ENCODE measurements at regions not wholly inside any gene's neighbourhood (a gene's known extent, or its start where the extent isn't known, plus 50 kb on each side); places are given as distances from the start of the nearest gene placed in this dataset.

GRCh38 chr13:61728471-61728870 is 312.8 kb upstream of the PCDH20 start:
- Mint-ChIP-seq H3K27me3 (ENCODE audit: insufficient read depth) (no peaks in the 10 kb centered on the region), H3K4me3 (no peak overlapping the region), H3K27ac (no peak overlapping the region), H3K4me1 (ENCODE audit: low read depth) (no peaks in the 10 kb centered on the region), H3K9me3 (peaks cover 7% of the 10 kb centered on the region), H3K36me3 (ENCODE audit: low read depth) (no peaks in the 10 kb centered on the region)
- intact Hi-C loops (cut with micrococcal nuclease), result no loop called here
- no peak for DNase-seq (ENCODE audit: low spot score)

GRCh38 chr13:61727767-61728166 is 312.1 kb upstream of the PCDH20 start:
- intact Hi-C loops (cut with micrococcal nuclease), result no loop called here
- no peaks in the 10 kb centered on the region for H3K27me3 Mint-ChIP-seq (ENCODE audit: insufficient read depth)

GRCh38 chr13:61725806-61726205 is 310.2 kb upstream of the PCDH20 start:
- Mint-ChIP-seq H3K9me3 (peaks cover 15% of the 10 kb centered on the region), H3K27me3 (ENCODE audit: insufficient read depth) (no peaks in the 10 kb centered on the region), H3K4me1 (ENCODE audit: low read depth) (no peaks in the 10 kb centered on the region), H3K36me3 (ENCODE audit: low read depth) (no peaks in the 10 kb centered on the region), H3K4me3 (no peak overlapping the region), H3K27ac (no peak overlapping the region)
- no peak for DNase-seq (ENCODE audit: low spot score)
- intact Hi-C loops (cut with micrococcal nuclease), result no loop called here

More at GRCh38 chr13:61727767-61728166, 312.1 kb upstream of the PCDH20 start:
- Mint-ChIP-seq H3K36me3 (ENCODE audit: low read depth) (no peaks in the 10 kb centered on the region), H3K4me3 (no peak overlapping the region), H3K9me3 (peaks cover 12% of the 10 kb centered on the region), H3K27ac (no peak overlapping the region), H3K4me1 (ENCODE audit: low read depth) (no peaks in the 10 kb centered on the region)
- DNase-seq (ENCODE audit: low spot score), result no peak

GRCh38 chr13:61722119-61722518 is 306.5 kb upstream of the PCDH20 start:
- no peaks in the 10 kb centered on the region for H3K36me3 Mint-ChIP-seq (ENCODE audit: low read depth)
- H3K9me3 Mint-ChIP-seq, result peaks cover 22% of the 10 kb centered on the region
- no peaks in the 10 kb centered on the region for H3K27me3 Mint-ChIP-seq (ENCODE audit: insufficient read depth)
- no peaks in the 10 kb centered on the region for H3K4me1 Mint-ChIP-seq (ENCODE audit: low read depth)
- intact Hi-C loops (cut with micrococcal nuclease), result no loop called here
- H3K27ac Mint-ChIP-seq, result no peak overlapping the region
- no peak for DNase-seq (ENCODE audit: low spot score)
- no peak overlapping the region for H3K4me3 Mint-ChIP-seq

DNA sequence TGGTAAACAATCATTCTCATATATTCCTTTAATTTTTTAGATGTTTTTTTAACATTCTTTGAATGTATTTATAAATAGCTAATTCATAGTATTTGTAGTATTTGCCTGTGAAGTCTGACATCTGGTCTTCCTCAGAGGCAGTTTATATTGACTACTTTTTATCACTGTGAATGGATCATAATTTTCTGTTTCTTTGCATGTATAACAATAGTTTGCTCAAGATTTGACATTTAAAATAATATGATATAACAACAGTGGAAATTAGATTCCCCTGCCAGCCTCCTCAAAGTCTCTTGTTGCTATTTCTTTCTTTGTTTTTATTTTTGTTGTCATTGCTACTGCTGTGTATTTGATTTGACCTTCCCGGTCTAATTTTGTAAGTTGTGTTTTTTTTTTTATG is 297.0 kb upstream of the PCDH20 start:
- Mint-ChIP-seq H3K9me3 (peaks cover 4% of the 10 kb centered on the region), H3K36me3 (ENCODE audit: low read depth) (no peaks in the 10 kb centered on the region), H3K27ac (no peak overlapping the region), H3K27me3 (ENCODE audit: insufficient read depth) (no peaks in the 10 kb centered on the region), H3K4me3 (no peak overlapping the region), H3K4me1 (ENCODE audit: low read depth) (no peaks in the 10 kb centered on the region)
- DNase-seq (ENCODE audit: low spot score), result no peak
- intact Hi-C loops (cut with micrococcal nuclease), result no loop called here

DNA sequence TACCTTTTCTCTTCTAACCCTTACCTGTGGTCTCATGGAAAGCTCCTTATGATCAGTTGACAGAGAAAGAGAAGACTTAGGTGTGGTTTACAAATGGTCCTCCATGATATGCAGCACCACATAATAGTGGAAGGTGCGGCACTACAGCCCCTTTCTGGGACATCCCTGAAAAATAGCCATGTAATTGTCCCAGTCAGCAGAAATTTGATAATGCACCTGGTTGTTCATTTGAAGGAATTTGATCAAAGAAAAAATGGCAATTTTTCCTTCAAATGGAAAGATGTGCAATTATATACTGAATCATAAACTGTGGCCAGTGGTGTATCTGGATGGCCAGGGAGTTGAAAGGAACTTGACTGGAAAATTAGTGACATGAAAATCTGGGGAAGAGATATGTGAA is 293.6 kb upstream of the PCDH20 start:
- DNase-seq (ENCODE audit: low spot score), result no peak
- no peak overlapping the region for H3K4me3 Mint-ChIP-seq
- no peaks in the 10 kb centered on the region for H3K27me3 Mint-ChIP-seq (ENCODE audit: insufficient read depth)
- peaks cover 17% of the 10 kb centered on the region for H3K9me3 Mint-ChIP-seq
- H3K4me1 Mint-ChIP-seq (ENCODE audit: low read depth), result no peaks in the 10 kb centered on the region
- intact Hi-C loops (cut with micrococcal nuclease), result no loop called here
- H3K36me3 Mint-ChIP-seq (ENCODE audit: low read depth), result no peaks in the 10 kb centered on the region
- no peak overlapping the region for H3K27ac Mint-ChIP-seq

DNA sequence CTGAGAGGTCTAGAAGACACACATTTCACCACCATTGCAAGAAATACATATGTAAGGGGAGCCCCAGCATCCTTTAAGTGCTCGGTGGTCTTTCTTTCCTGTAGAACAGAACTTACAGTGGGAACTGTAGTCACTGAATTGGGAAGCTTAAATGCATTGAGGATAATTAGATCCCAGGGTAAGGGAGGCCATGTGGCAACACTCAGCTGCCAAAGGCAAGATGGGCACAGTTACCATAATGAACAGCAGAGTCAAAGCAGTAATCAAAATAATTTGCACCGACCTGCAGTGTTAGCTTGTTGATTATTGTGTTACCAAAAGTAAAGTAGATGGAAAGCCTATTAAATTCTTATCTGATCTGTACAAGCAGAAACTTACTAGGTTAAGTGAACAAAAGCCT is 291.2 kb upstream of the PCDH20 start:
- H3K36me3 Mint-ChIP-seq (ENCODE audit: low read depth), result no peaks in the 10 kb centered on the region
- no peak for DNase-seq (ENCODE audit: low spot score)
- H3K4me1 Mint-ChIP-seq (ENCODE audit: low read depth), result no peaks in the 10 kb centered on the region
- peaks cover 25% of the 10 kb centered on the region for H3K9me3 Mint-ChIP-seq
- intact Hi-C loops (cut with micrococcal nuclease), result no loop called here
- H3K27ac Mint-ChIP-seq, result no peak overlapping the region
- H3K27me3 Mint-ChIP-seq (ENCODE audit: insufficient read depth), result no peaks in the 10 kb centered on the region
- H3K4me3 Mint-ChIP-seq, result no peak overlapping the region

GRCh38 chr13:61700620-61701019 is 285.0 kb upstream of the PCDH20 start:
- Mint-ChIP-seq H3K4me1 (ENCODE audit: low read depth) (no peaks in the 10 kb centered on the region), H3K9me3 (peaks cover 19% of the 10 kb centered on the region)
- intact Hi-C loops (cut with micrococcal nuclease), result no loop called here

DNA sequence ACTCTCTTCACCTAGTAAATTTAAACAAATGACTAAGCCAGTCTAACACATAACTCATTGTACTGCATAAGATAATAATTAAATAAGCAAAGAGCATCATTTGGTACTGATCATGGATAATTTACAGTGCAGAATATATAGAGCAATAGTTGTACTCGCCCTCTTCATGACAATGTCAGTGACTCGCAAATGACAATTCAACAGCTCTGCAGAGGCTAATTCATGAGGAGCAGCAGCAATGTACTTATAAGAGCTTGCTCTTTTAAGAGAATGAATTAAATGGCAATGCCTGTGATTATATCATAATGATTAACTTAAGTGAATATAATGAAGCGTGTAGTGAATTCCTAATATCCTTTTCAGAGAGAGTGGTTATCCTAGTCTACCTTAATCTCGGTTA is 284.5 kb upstream of the PCDH20 start:
- H3K4me1 Mint-ChIP-seq (ENCODE audit: low read depth), result no peaks in the 10 kb centered on the region
- no peak overlapping the region for H3K4me3 Mint-ChIP-seq
- DNase-seq (ENCODE audit: low spot score), result no peak
- H3K36me3 Mint-ChIP-seq (ENCODE audit: low read depth), result no peaks in the 10 kb centered on the region
- H3K27me3 Mint-ChIP-seq (ENCODE audit: insufficient read depth), result no peaks in the 10 kb centered on the region
- intact Hi-C loops (cut with micrococcal nuclease), result no loop called here
- peaks cover 17% of the 10 kb centered on the region for H3K9me3 Mint-ChIP-seq
- H3K27ac Mint-ChIP-seq, result no peak overlapping the region

More at GRCh38 chr13:61700620-61701019, 285.0 kb upstream of the PCDH20 start:
- DNase-seq (ENCODE audit: low spot score), result no peak
- no peak overlapping the region for H3K4me3 Mint-ChIP-seq
- no peaks in the 10 kb centered on the region for H3K36me3 Mint-ChIP-seq (ENCODE audit: low read depth)
- no peak overlapping the region for H3K27ac Mint-ChIP-seq
- H3K27me3 Mint-ChIP-seq (ENCODE audit: insufficient read depth), result no peaks in the 10 kb centered on the region

- H3K27ac Mint-ChIP-seq, result no peak overlapping the region
- intact Hi-C loops (cut with micrococcal nuclease), result no loop called here
- no peaks in the 10 kb centered on the region for H3K27me3 Mint-ChIP-seq (ENCODE audit: insufficient read depth)
- peaks cover 3% of the 10 kb centered on the region for H3K9me3 Mint-ChIP-seq
- H3K4me3 Mint-ChIP-seq, result no peak overlapping the region
- H3K36me3 Mint-ChIP-seq (ENCODE audit: low read depth), result no peaks in the 10 kb centered on the region
- no peak for DNase-seq (ENCODE audit: low spot score)
- no peaks in the 10 kb centered on the region for H3K4me1 Mint-ChIP-seq (ENCODE audit: low read depth)
Measured at GRCh38 chr13:61696676-61697075, 281.0 kb upstream of the PCDH20 start.

DNA sequence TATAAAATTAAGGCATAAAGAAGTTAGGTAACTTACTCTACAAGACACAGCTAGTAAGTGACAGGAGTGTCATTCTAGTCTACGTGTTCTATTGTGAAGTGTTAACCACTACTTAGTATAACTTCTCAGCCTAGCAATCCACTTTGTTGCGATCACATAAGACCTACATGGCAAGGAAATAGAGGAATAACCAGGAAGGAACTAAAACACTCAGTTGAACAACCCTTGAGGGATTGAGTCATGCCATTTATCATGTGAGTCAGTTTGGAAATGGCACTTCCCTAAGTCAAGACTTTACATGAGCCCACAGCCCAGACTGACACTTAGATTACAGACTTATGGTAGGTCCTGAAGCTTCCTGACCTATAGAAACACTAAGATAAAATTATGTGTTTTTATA is 279.5 kb upstream of the PCDH20 start:
- H3K9me3 Mint-ChIP-seq, result peaks cover 3% of the 10 kb centered on the region
- no peaks in the 10 kb centered on the region for H3K36me3 Mint-ChIP-seq (ENCODE audit: low read depth)
- no peak overlapping the region for H3K4me3 Mint-ChIP-seq
- H3K4me1 Mint-ChIP-seq (ENCODE audit: low read depth), result no peaks in the 10 kb centered on the region
- no peaks in the 10 kb centered on the region for H3K27me3 Mint-ChIP-seq (ENCODE audit: insufficient read depth)
- no peak overlapping the region for H3K27ac Mint-ChIP-seq
- intact Hi-C loops (cut with micrococcal nuclease), result no loop called here
- no peak for DNase-seq (ENCODE audit: low spot score)

GRCh38 chr13:61692691-61693090 is 277.0 kb upstream of the PCDH20 start:
- Mint-ChIP-seq H3K4me1 (ENCODE audit: low read depth) (no peaks in the 10 kb centered on the region), H3K4me3 (no peak overlapping the region), H3K9me3 (peaks cover 4% of the 10 kb centered on the region), H3K27me3 (ENCODE audit: insufficient read depth) (no peaks in the 10 kb centered on the region), H3K36me3 (ENCODE audit: low read depth) (no peaks in the 10 kb centered on the region), H3K27ac (no peak overlapping the region)
- intact Hi-C loops (cut with micrococcal nuclease), result no loop called here
- DNase-seq (ENCODE audit: low spot score), result no peak

DNA sequence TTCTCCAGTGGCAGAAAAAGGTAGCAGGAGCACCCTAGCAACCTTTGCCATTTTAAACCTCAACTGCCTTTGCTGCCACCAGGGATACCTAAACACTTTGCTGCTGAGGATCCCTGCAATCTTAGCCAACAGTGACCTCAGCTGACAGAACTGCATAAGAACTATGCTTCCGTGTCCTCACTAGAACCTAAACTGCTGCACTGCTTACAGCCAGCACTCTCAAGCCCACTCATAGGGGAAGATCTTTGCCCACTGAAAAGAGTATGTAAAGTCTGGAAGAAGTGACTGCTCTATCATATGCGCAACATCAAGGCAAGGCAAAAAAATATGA is 270.0 kb upstream of the PCDH20 start:
- Mint-ChIP-seq H3K27ac (no peak overlapping the region), H3K9me3 (peaks cover 30% of the 10 kb centered on the region), H3K4me3 (no peak overlapping the region), H3K4me1 (ENCODE audit: low read depth) (no peaks in the 10 kb centered on the region), H3K27me3 (ENCODE audit: insufficient read depth) (no peaks in the 10 kb centered on the region), H3K36me3 (ENCODE audit: low read depth) (no peaks in the 10 kb centered on the region)
- intact Hi-C loops (cut with micrococcal nuclease), result no loop called here
- no peak for DNase-seq (ENCODE audit: low spot score)

DNA sequence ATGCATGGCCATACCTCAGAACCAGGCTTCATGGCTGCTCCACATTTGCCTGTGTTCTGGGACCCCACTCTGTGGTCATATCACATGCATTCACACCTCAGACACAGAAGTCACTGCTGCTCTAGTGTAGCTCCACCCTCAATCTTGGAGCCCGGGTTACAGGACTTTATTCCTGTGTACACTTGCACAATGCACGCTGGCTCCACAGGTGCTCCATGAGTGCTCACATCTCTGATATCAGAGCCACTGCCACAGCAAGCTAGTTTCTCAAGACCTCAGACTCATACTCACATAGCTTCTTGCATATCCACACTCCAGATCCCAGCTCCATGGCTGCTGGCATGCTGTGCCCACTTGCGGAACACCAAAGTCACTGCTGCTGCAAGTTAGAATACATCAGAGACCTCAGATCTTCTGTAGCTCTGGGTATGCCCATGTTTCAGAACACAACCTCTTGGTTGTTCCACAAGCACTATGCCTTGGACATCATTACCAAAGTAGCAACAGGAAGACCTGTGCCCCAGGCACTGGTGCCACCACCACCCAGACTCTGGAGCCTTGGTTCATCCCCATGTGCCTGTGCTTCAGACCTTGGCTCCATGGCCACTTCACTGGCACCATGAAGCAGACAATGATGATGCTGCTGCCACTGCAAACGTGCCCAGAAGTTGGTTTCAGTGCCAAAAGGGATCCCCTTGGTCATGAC is 269.5 kb upstream of the PCDH20 start:
- DNase-seq (ENCODE audit: low spot score), result no peak
- Mint-ChIP-seq H3K36me3 (ENCODE audit: low read depth) (no peaks in the 10 kb centered on the region), H3K27ac (no peak overlapping the region), H3K9me3 (peaks cover 30% of the 10 kb centered on the region), H3K4me3 (no peak overlapping the region), H3K27me3 (ENCODE audit: insufficient read depth) (no peaks in the 10 kb centered on the region), H3K4me1 (ENCODE audit: low read depth) (no peaks in the 10 kb centered on the region)
- intact Hi-C loops (cut with micrococcal nuclease), result no loop called here

All from activated T-helper 1 cell treated with anti-CD3 and anti-CD28 coated beads, Interleukin-12 subunit alpha, Interleukin-12 subunit beta, Interleukin-2, Interleukin-4 antibody, amounts not matched to agents 30 ng/mL and 10 ng/mL and 1 ng/mL, durations not matched to agents 14 hours and 24 hours and 36 hours (primary cell).